ENCODE measurements at regions not wholly inside any gene's neighbourhood (a gene's known extent, or its start where the extent isn't known, plus 50 kb on each side); places are given as distances from the start of the nearest gene placed in this dataset.

DNA sequence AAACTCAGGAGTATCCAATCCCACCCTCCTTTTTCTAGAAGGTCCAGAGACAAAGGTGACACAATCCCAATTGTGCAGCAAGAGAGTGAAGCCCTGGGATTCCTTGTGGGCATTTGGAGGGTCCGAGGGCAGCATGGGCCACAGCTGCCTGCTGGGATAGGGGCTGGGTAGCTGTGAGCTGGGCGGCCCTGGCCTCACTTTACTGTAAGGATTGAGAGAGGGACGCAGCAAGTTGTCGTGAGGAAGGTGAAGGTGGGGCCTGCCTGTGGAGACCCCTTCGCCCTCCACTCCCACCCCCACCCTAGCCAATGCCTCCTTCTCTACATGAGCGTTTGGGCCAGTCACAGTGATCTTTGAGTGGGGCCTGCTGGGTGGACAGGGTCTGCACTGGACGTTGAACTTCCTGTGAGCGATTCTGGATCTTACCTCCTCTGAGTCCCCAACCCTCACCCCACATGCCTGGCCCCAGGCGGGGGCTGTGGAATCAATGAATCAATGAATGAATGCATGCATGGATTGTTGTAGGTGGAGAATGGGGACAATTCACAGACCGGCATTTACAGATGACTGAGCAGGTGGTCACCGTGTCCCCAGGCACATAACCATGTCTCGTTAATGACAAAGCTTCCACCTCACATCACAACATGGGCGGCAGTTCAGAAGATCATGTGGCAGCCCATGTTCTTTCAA lies 107.2 kb downstream of the INHBB start:
- TF ChIP-seq, protein P1, sequence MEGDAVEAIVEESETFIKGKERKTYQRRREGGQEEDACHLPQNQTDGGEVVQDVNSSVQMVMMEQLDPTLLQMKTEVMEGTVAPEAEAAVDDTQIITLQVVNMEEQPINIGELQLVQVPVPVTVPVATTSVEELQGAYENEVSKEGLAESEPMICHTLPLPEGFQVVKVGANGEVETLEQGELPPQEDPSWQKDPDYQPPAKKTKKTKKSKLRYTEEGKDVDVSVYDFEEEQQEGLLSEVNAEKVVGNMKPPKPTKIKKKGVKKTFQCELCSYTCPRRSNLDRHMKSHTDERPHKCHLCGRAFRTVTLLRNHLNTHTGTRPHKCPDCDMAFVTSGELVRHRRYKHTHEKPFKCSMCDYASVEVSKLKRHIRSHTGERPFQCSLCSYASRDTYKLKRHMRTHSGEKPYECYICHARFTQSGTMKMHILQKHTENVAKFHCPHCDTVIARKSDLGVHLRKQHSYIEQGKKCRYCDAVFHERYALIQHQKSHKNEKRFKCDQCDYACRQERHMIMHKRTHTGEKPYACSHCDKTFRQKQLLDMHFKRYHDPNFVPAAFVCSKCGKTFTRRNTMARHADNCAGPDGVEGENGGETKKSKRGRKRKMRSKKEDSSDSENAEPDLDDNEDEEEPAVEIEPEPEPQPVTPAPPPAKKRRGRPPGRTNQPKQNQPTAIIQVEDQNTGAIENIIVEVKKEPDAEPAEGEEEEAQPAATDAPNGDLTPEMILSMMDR (IDR thresholded peaks at IDR 0.05; ENCODE audit: low read length) = no peak
- TF ChIP-seq EZH2 (optimal IDR thresholded peaks at IDR 0.05; ENCODE audit: low read depth, low read length) (no peak), EZH2phosphoT487 (IDR thresholded peaks at IDR 0.05; ENCODE audit: low read length) (no peak)

Measured in MM.1S (cell line).